ENCODE measurements at regions not wholly inside any gene's neighbourhood (a gene's known extent, or its start where the extent isn't known, plus 50 kb on each side); places are given as distances from the start of the nearest gene placed in this dataset.

DNA sequence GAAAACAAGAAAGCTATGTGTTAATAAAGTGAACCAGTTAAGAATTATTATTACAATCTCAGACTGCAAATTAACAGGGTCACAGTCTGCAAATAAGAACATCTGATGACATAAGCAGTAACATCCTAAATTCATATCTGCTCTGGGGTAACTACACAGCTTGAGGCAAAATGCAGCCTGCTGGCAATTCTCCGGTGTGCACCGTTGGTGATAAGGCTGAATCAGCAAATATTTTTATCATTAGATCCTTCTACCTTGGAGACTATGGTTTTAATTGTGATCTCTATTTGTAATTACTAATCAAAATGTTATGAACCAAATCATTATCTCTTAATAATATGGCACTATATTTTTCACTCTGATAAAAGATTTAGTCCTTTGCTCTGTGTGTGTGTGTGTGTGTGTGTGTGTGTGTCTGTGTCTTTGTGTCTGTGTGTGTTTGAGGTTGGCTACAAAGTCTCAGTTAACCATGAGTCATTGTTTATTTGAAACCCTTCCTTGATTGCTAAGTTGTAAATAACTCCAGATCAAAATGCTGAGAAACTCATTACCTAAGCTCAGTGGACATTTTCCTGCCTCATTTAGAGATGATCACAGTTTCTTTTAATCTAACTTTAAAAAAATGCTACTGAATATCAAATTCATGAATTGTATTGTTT, 442.6 kb downstream of the GXYLT1 start:
- TF ChIP-seq EP300 (IDR thresholded peaks at IDR 0.05) = no peak
- TF ChIP-seq, protein P1, sequence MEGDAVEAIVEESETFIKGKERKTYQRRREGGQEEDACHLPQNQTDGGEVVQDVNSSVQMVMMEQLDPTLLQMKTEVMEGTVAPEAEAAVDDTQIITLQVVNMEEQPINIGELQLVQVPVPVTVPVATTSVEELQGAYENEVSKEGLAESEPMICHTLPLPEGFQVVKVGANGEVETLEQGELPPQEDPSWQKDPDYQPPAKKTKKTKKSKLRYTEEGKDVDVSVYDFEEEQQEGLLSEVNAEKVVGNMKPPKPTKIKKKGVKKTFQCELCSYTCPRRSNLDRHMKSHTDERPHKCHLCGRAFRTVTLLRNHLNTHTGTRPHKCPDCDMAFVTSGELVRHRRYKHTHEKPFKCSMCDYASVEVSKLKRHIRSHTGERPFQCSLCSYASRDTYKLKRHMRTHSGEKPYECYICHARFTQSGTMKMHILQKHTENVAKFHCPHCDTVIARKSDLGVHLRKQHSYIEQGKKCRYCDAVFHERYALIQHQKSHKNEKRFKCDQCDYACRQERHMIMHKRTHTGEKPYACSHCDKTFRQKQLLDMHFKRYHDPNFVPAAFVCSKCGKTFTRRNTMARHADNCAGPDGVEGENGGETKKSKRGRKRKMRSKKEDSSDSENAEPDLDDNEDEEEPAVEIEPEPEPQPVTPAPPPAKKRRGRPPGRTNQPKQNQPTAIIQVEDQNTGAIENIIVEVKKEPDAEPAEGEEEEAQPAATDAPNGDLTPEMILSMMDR (IDR thresholded peaks at IDR 0.05) = no peak
- no peak for TF ChIP-seq POLR2A (IDR thresholded peaks at IDR 0.05)
- TF ChIP-seq POLR2AphosphoS5 (IDR thresholded peaks at IDR 0.05) = no peak
